Stomach smooth muscle (tissue), 2 donors: ENCODE measurements at regions not wholly inside any gene's neighbourhood (a gene's known extent, or its start where the extent isn't known, plus 50 kb on each side); places are given as distances from the start of the nearest gene placed in this dataset.

ENCODE experiments used
- H3K27ac ChIP-seq: one replicate; pipeline ENCODE4 v1.7.0; 2013; ENCODE audit warnings: mild to moderate bottlenecking, low read length, inconsistent platforms
- H3K27me3 ChIP-seq, 2 donors: one replicate each; pipeline ENCODE4 v1.7.0; 2013; ENCODE audit warnings: low read length in 2 of 2; ENCODE audit not compliant: insufficient read depth in 2 of 2, control insufficient read depth in 1 of 2
- H3K36me3 ChIP-seq, 2 donors: one replicate each; pipeline ENCODE4 v1.7.0; 2013; ENCODE audit warnings: low read length in 2 of 2; ENCODE audit not compliant: control insufficient read depth in 2 of 2, insufficient read depth in 2 of 2
- H3K4me1 ChIP-seq: one replicate; pipeline ENCODE4 v1.7.0; 2013; ENCODE audit warnings: low read length; ENCODE audit not compliant: control insufficient read depth, insufficient read depth
- H3K4me3 ChIP-seq, 2 donors: one replicate each; pipeline ENCODE4 v1.7.0; 2013; ENCODE audit warnings: low read length in 2 of 2
- H3K9ac ChIP-seq, 2 donors: one replicate each; pipeline ENCODE4 v1.7.0; 2013; ENCODE audit warnings: low read length in 2 of 2, mild to moderate bottlenecking in 1 of 2
- H3K9me3 ChIP-seq, 2 donors: one replicate each; pipeline ENCODE4 v1.7.0; 2013; ENCODE audit warnings: low read length in 2 of 2; ENCODE audit not compliant: control insufficient read depth in 2 of 2
- donor health status: healthy.
- donor health status: Pancreatic carcinoma.

DNA sequence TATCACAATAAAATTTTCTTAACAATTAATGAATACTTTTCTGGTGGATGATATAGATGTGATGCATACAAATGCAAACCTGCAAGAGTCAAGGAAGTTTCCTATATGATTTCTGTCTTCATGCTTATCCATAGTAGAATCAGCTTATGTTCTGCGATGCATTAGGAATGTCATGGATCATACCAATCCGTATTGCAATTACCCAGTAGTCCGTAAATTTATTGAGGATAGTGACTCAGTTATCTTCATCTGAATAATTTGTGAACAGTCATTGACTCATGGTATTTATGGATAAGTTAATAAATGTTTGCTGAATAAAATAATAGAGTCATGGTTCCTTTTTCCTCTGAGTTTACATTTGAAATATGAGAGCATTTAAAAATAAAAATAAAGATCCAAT, 483.4 kb downstream of the LRFN5 start:
- no peak overlapping the region for H3K27ac ChIP-seq

GRCh38 chr14:42079911-42080310, 473.2 kb downstream of the LRFN5 start:
- H3K4me3 ChIP-seq, result no peak overlapping the region
- H3K9me3 ChIP-seq, result no peaks in the 10 kb centered on the region
- no peak overlapping the region for H3K27ac ChIP-seq
- no peaks in the 10 kb centered on the region for H3K27me3 ChIP-seq
- H3K4me1 ChIP-seq, result no peaks in the 10 kb centered on the region
- H3K36me3 ChIP-seq, result no peaks in the 10 kb centered on the region
- no peak overlapping the region for H3K9ac ChIP-seq

More for the DNA sequence above, 483.4 kb downstream of the LRFN5 start:
- Histone ChIP-seq H3K9me3 (no peaks in the 10 kb centered on the region), H3K36me3 (no peaks in the 10 kb centered on the region), H3K4me3 (no peak overlapping the region), H3K9ac (no peak overlapping the region), H3K27me3 (no peaks in the 10 kb centered on the region), H3K4me1 (no peaks in the 10 kb centered on the region)

- Histone ChIP-seq H3K27me3 (no peaks in the 10 kb centered on the region), H3K4me1 (no peaks in the 10 kb centered on the region), H3K9me3 (no peaks in the 10 kb centered on the region), H3K27ac (no peak overlapping the region), H3K36me3 (no peaks in the 10 kb centered on the region), H3K9ac (no peak overlapping the region), H3K4me3 (no peak overlapping the region)
Observed at GRCh38 chr14:42078345-42078744, 471.7 kb downstream of the LRFN5 start.

- no peak overlapping the region for H3K27ac ChIP-seq
- no peaks in the 10 kb centered on the region for H3K36me3 ChIP-seq
- H3K4me3 ChIP-seq, result no peak overlapping the region
- H3K4me1 ChIP-seq, result no peaks in the 10 kb centered on the region
- no peak overlapping the region for H3K9ac ChIP-seq
- no peaks in the 10 kb centered on the region for H3K9me3 ChIP-seq
- no peaks in the 10 kb centered on the region for H3K27me3 ChIP-seq
Observed at GRCh38 chr14:42070031-42070430, 463.4 kb downstream of the LRFN5 start.

GRCh38 chr14:42057111-42057510, 450.4 kb downstream of the LRFN5 start:
- Histone ChIP-seq H3K27ac (no peak overlapping the region), H3K36me3 (no peaks in the 10 kb centered on the region), H3K4me3 (no peak overlapping the region), H3K9me3 (no peaks in the 10 kb centered on the region), H3K27me3 (no peaks in the 10 kb centered on the region), H3K4me1 (no peaks in the 10 kb centered on the region), H3K9ac (no peak overlapping the region)

GRCh38 chr14:42047421-42048055, 440.9 kb downstream of the LRFN5 start:
- Histone ChIP-seq H3K4me1 (no peaks in the 10 kb centered on the region), H3K27ac (no peak overlapping the region), H3K9me3 (no peaks in the 10 kb centered on the region), H3K9ac (no peak overlapping the region), H3K36me3 (no peaks in the 10 kb centered on the region), H3K4me3 (no peak overlapping the region), H3K27me3 (no peaks in the 10 kb centered on the region)

GRCh38 chr14:42045383-42045782, 438.7 kb downstream of the LRFN5 start:
- no peak overlapping the region for H3K4me3 ChIP-seq
- no peaks in the 10 kb centered on the region for H3K4me1 ChIP-seq
- H3K27me3 ChIP-seq, result no peaks in the 10 kb centered on the region
- H3K27ac ChIP-seq, result no peak overlapping the region
- H3K9ac ChIP-seq, result no peak overlapping the region
- H3K36me3 ChIP-seq, result no peaks in the 10 kb centered on the region
- no peaks in the 10 kb centered on the region for H3K9me3 ChIP-seq

DNA sequence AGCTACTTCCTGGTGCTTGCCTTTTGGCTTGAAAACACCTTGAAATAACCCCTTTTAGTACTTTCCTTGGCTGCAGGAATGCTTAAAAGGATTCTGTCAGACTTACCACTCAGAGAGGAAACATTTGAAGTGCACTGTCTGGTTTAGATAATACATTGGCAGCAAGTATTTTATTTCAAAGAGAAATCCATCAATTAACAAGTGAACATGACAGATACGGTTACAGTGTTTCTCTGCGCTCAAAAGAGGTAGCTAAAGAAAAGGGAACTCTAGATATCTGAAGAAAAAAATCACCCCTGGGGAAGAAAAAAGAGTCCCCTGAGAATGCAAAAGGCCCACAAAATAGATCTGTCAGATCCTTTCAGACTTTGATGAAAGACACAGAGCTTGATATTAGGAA, 421.9 kb downstream of the LRFN5 start:
- H3K4me3 ChIP-seq, result no peak overlapping the region
- H3K4me1 ChIP-seq, result no peaks in the 10 kb centered on the region
- no peak overlapping the region for H3K9ac ChIP-seq
- no peaks in the 10 kb centered on the region for H3K27me3 ChIP-seq
- peaks cover 0 to 5% of the 10 kb centered on the region in 2 donors for H3K9me3 ChIP-seq
- no peaks in the 10 kb centered on the region for H3K36me3 ChIP-seq
- H3K27ac ChIP-seq, result no peak overlapping the region

- H3K27me3 ChIP-seq, result no peaks in the 10 kb centered on the region
- H3K4me3 ChIP-seq, result no peak overlapping the region
- H3K9me3 ChIP-seq, result peaks cover 0 to 5% of the 10 kb centered on the region in 2 donors
- no peak overlapping the region for H3K9ac ChIP-seq
- H3K27ac ChIP-seq, result no peak overlapping the region
- no peaks in the 10 kb centered on the region for H3K36me3 ChIP-seq
- H3K4me1 ChIP-seq, result no peaks in the 10 kb centered on the region
Observed at GRCh38 chr14:42027271-42027670, 420.6 kb downstream of the LRFN5 start.

- Histone ChIP-seq H3K4me3 (no peak overlapping the region), H3K36me3 (no peaks in the 10 kb centered on the region), H3K9me3 (peaks cover 0 to 5% of the 10 kb centered on the region in 2 donors), H3K27ac (no peak overlapping the region), H3K4me1 (no peaks in the 10 kb centered on the region), H3K27me3 (no peaks in the 10 kb centered on the region), H3K9ac (no peak overlapping the region)
Observed at GRCh38 chr14:42023452-42023851, 416.8 kb downstream of the LRFN5 start.

DNA sequence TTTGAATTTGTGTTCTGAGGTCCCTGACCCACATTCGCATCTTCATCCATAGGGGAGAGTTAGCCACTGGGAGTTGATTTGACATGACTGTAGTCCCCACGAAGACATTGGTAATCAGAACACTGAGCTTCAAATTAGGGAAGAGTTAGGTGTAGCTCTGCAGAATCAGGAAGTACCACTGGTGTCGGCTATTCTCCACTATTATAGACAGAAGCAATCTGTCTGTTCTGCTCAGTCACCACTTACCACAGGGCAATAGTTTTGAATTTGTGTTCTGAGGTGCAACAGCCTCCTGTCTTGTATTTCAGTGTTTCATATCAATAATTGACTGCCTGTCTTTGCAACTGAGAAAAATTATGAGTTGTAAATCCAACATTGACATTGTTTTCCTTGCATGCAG, 407.6 kb downstream of the LRFN5 start:
- Histone ChIP-seq H3K4me3 (no peak overlapping the region), H3K4me1 (no peaks in the 10 kb centered on the region), H3K9me3 (no peaks in the 10 kb centered on the region)

More for the DNA sequence above, 407.6 kb downstream of the LRFN5 start:
- H3K36me3 ChIP-seq, result no peaks in the 10 kb centered on the region
- H3K27me3 ChIP-seq, result no peaks in the 10 kb centered on the region
- no peak overlapping the region for H3K9ac ChIP-seq
- no peak overlapping the region for H3K27ac ChIP-seq
